Progenitor cell of endocrine pancreas (in vitro differentiated cells): ENCODE measurements at regions not wholly inside any gene's neighbourhood (a gene's known extent, or its start where the extent isn't known, plus 50 kb on each side); places are given as distances from the start of the nearest gene placed in this dataset.

Source experiments
- DNase-seq: peaks from one replicate; pipeline ENCODE4 v3.0.0; 2021; ENCODE audit warnings: low spot score; ENCODE audit not compliant: unreplicated experiment
- H3K27ac Mint-ChIP-seq: 2 replicates; pipeline ENCODE4 v1.8.0; 2021; ENCODE audit warnings: mild to moderate bottlenecking, moderate library complexity, mixed read lengths
- H3K27me3 Mint-ChIP-seq: 2 replicates; pipeline ENCODE4 v1.8.0; 2021; ENCODE audit warnings: mixed read lengths
- H3K36me3 Mint-ChIP-seq: 2 replicates; pipeline ENCODE4 v1.8.0; 2022; ENCODE audit warnings: mixed read lengths; ENCODE audit not compliant: insufficient read depth
- H3K4me1 Mint-ChIP-seq: 2 replicates; pipeline ENCODE4 v1.8.0; 2021; ENCODE audit warnings: low read depth, mixed read lengths
- H3K4me3 Mint-ChIP-seq: 2 replicates; pipeline ENCODE4 v1.8.0; 2021; ENCODE audit warnings: low read depth, mild to moderate bottlenecking, moderate library complexity, mixed read lengths
- H3K9me3 Mint-ChIP-seq: 2 replicates; pipeline ENCODE4 v1.8.0; 2021; ENCODE audit warnings: low read depth, mixed read lengths
- TF ChIP-seq, protein P1 (sequence below): fragments of 200-600 bp; sonication (generic); IDR thresholded peaks from one replicate; pipeline ENCODE4 v1.5.0; 2021; ENCODE audit warnings: antibody characterized with exemption, mild to moderate bottlenecking; ENCODE audit not compliant: unreplicated experiment

- Mint-ChIP-seq H3K27ac (no peak overlapping the region), H3K4me1 (no peaks in the 10 kb centered on the region), H3K27me3 (no peaks in the 10 kb centered on the region), H3K36me3 (no peaks in the 10 kb centered on the region), H3K4me3 (no peak overlapping the region), H3K9me3 (peaks cover 14% of the 10 kb centered on the region)
- TF ChIP-seq, protein P1, sequence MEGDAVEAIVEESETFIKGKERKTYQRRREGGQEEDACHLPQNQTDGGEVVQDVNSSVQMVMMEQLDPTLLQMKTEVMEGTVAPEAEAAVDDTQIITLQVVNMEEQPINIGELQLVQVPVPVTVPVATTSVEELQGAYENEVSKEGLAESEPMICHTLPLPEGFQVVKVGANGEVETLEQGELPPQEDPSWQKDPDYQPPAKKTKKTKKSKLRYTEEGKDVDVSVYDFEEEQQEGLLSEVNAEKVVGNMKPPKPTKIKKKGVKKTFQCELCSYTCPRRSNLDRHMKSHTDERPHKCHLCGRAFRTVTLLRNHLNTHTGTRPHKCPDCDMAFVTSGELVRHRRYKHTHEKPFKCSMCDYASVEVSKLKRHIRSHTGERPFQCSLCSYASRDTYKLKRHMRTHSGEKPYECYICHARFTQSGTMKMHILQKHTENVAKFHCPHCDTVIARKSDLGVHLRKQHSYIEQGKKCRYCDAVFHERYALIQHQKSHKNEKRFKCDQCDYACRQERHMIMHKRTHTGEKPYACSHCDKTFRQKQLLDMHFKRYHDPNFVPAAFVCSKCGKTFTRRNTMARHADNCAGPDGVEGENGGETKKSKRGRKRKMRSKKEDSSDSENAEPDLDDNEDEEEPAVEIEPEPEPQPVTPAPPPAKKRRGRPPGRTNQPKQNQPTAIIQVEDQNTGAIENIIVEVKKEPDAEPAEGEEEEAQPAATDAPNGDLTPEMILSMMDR, result no peak
- no peak for DNase-seq
Measured at GRCh38 chr9:19690128-19690527, 98.7 kb downstream of the SLC24A2 start.

DNA sequence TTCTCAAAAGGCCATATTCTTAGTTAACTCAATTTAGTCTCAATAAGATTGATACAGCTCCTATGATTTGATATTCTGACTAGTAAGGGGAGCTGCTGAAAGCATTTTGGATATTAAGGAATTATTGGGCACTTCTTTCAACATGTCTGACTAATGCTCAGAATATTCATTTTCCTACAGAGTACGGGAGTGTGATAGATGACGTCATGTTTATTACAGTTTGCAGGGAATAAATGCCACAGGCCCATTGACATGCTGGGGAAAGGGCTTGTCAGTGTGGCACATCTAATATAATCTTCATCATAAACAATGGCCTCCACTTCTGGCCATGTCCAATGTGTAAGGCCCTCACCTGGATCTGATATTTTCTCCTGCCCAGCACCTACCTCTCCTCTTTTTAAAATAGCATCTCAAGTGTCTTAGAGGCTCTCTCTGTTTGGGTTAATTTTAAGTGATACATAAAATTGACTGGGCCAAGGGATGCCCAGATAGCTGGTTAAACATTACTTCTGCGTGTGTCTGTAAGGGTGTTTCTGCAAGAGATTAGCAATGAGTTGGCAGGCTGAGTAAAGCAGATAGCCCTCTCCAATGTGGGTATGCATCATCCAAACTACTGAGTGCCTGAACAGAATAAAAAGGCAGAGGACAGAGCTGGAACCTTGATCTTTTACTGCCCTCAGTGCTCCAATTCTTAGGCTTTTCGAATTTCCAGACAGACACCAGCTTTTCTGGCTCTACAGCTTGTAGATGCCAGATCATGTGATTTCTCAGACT lies 99.3 kb downstream of the SLC24A2 start:
- Mint-ChIP-seq H3K9me3 (peaks cover 18% of the 10 kb centered on the region), H3K4me3 (no peak overlapping the region), H3K36me3 (no peaks in the 10 kb centered on the region), H3K4me1 (no peaks in the 10 kb centered on the region), H3K27me3 (no peaks in the 10 kb centered on the region), H3K27ac (no peak overlapping the region)
- no peak for DNase-seq
- TF ChIP-seq, protein P1, result no peak

- no peak overlapping the region for H3K4me3 Mint-ChIP-seq
- TF ChIP-seq, protein P1, result no peak
- peaks cover 10% of the 10 kb centered on the region for H3K4me1 Mint-ChIP-seq
- H3K9me3 Mint-ChIP-seq, result peaks cover 18% of the 10 kb centered on the region
- no peak overlapping the region for H3K27ac Mint-ChIP-seq
- no peaks in the 10 kb centered on the region for H3K36me3 Mint-ChIP-seq
- no peak for DNase-seq
- H3K27me3 Mint-ChIP-seq, result no peaks in the 10 kb centered on the region
Measured at GRCh38 chr9:19683715-19684114, 105.1 kb downstream of the SLC24A2 start.

GRCh38 chr9:19682397-19682796 lies 106.4 kb downstream of the SLC24A2 start:
- DNase-seq, result no peak
- H3K9me3 Mint-ChIP-seq, result peaks cover 18% of the 10 kb centered on the region
- H3K4me1 Mint-ChIP-seq, result peaks cover 10% of the 10 kb centered on the region
- TF ChIP-seq, protein P1, result no peak
- H3K27ac Mint-ChIP-seq, result no peak overlapping the region
- H3K36me3 Mint-ChIP-seq, result no peaks in the 10 kb centered on the region
- no peaks in the 10 kb centered on the region for H3K27me3 Mint-ChIP-seq
- H3K4me3 Mint-ChIP-seq, result no peak overlapping the region

- peaks cover 10% of the 10 kb centered on the region for H3K4me1 Mint-ChIP-seq
- TF ChIP-seq, protein P1, result no peak
- no peaks in the 10 kb centered on the region for H3K36me3 Mint-ChIP-seq
- no peak overlapping the region for H3K4me3 Mint-ChIP-seq
- no peak overlapping the region for H3K27ac Mint-ChIP-seq
- peaks cover 17% of the 10 kb centered on the region for H3K9me3 Mint-ChIP-seq
- H3K27me3 Mint-ChIP-seq, result no peaks in the 10 kb centered on the region
- no peak for DNase-seq
Measured at GRCh38 chr9:19681846-19682245, 107.0 kb downstream of the SLC24A2 start.
